Fibroblast of mammary gland (primary cell): ENCODE measurements at regions not wholly inside any gene's neighbourhood (a gene's known extent, or its start where the extent isn't known, plus 50 kb on each side); places are given as distances from the start of the nearest gene placed in this dataset.

Source experiments
- DNase-seq: peaks from one replicate; pipeline ENCODE4 v3.0.0-alpha.2; 2010; ENCODE audit warnings: low read depth
- H3K4me3 ChIP-seq: 2 replicates; pipeline ENCODE4 v1.5.1; 2011; ENCODE audit warnings: low read depth, mild to moderate bottlenecking, low read length, moderate library complexity; ENCODE audit not compliant: control insufficient read depth
- TF ChIP-seq, protein P1 (sequence below): conservative IDR thresholded peaks from 2 replicates; pipeline ENCODE4 v1.5.1; 2011; ENCODE audit warnings: low read depth, low read length, inconsistent platforms; ENCODE audit not compliant: control insufficient read depth, insufficient read depth

DNA sequence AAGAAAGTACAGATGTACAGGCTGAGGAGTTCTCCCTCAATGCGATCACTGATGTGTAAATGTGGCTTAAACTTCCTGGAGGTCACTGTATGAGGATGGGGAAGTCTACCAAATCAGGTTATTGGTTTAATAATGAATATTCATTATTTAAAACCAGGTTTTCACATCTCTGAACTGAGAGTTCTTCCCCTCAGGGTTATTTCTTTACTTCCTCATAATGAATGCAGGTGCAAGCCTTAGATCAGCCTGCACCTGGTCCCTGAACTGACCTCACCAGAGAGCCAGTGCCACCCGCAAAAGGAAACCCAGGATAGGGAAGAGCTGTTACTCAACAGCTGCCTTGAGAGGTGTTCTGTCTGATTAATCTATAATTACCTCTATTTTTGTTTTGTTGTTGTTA lies 369.0 kb downstream of the EPHA4 start:
- DNase-seq, result no peak
- no peak overlapping the region for H3K4me3 ChIP-seq
- TF ChIP-seq, protein P1, sequence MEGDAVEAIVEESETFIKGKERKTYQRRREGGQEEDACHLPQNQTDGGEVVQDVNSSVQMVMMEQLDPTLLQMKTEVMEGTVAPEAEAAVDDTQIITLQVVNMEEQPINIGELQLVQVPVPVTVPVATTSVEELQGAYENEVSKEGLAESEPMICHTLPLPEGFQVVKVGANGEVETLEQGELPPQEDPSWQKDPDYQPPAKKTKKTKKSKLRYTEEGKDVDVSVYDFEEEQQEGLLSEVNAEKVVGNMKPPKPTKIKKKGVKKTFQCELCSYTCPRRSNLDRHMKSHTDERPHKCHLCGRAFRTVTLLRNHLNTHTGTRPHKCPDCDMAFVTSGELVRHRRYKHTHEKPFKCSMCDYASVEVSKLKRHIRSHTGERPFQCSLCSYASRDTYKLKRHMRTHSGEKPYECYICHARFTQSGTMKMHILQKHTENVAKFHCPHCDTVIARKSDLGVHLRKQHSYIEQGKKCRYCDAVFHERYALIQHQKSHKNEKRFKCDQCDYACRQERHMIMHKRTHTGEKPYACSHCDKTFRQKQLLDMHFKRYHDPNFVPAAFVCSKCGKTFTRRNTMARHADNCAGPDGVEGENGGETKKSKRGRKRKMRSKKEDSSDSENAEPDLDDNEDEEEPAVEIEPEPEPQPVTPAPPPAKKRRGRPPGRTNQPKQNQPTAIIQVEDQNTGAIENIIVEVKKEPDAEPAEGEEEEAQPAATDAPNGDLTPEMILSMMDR, result no peak

DNA sequence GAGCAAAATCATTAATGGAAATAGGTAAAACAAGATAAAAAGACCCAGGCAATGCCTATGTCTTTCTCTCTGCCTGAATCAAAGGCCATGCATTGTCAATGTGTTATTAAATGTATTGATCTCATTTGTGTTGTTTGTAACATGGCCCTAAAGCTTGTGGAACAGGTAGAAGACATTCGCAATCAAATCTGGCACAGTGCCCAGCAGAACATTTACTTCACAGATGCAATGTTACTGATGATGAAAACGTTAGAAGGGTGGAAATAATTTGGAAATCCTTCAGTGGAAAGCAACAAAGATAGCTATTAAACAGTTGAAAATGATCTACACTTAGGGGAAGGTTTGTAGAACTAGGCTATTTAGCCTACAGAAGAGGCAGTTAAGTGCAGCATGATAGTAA lies 368.2 kb downstream of the EPHA4 start:
- TF ChIP-seq, protein P1, result no peak
- DNase-seq, result no peak
- no peak overlapping the region for H3K4me3 ChIP-seq

DNA sequence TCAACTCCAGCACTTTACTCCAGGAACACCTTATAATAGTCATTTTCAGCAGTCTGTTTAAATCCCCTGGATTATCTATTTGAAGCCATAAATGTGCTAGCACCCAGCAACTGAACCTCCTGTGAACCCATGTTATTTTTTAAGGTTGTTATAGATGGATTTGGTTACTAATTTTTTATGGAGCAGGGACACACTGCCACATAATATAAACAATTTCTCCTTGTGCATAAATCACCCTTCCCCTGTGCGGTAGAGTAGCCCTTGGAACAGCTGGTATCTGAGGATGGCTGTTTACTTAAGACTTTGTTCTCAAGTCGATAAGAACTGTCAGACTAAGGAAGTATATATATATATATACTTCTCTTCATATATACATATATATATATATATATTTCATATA lies 367.4 kb downstream of the EPHA4 start:
- DNase-seq, result no peak
- no peak overlapping the region for H3K4me3 ChIP-seq
- TF ChIP-seq, protein P1, result no peak

DNA sequence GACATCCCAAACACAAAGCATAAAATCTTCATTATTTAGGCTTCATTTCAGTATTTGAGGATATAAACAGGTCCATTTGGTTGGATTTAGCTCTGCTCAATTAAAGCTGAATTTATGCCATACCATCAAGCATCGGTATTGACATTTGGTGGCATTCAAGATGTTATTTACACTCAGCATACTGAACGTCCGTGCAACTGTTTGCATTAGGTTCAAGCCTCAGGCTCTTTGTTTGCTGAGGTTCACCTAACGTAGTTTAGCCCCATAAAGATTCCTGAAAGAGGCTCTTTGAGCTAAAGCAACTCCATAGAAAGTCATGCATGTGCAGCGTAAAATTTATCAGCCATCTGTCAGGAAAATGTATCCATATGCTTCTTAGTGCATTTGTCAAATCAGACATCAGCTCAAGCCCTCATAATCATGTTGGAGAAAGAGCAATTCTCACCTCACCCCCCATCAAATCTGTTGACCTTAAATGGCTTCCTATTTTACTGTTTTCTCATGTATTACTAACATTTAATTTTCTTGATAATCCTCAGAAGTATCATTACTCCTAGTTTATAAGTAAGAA lies 366.9 kb downstream of the EPHA4 start:
- TF ChIP-seq, protein P1, result no peak
- DNase-seq, result no peak
- H3K4me3 ChIP-seq, result no peak overlapping the region

DNA sequence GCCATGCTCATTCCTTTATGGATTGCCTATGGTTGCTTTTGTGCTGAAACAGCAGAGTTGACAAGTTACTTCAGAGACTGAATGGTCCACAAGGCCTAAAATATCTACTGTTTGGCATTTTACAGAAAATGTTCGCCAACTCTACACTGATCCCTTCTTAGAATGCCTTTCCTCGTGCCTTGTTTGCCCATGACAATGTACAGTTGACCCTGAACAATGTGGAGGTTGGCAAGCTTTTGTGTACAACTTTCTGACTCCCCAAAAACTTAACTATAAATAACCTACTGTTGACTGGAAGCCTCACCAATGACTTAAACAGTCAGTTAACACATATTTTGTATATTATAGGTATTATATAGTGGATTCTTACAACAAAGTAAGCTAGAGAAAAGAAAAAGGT lies 361.4 kb downstream of the EPHA4 start:
- TF ChIP-seq, protein P1, result no peak
- no peak overlapping the region for H3K4me3 ChIP-seq
- no peak for DNase-seq

DNA sequence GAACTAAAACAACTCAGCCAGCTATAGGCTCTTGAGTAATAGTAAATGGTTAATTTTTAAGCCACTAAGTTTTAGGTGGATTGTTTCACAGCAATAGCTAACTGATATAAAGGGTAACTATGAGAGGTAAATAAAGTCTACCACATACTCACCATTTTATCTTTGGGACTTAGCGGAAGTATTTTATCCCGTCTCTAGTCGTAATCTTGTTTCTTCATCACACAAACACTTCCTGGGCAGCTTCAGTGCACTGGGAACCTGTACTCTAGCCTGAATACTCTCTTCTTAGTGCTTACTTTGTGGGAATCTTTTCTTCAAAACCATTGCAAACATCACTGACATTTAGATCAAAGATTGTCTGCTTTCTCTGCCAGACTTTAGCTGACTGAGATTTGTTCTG lies 360.5 kb downstream of the EPHA4 start:
- no peak overlapping the region for H3K4me3 ChIP-seq
- TF ChIP-seq, protein P1, result no peak
- no peak for DNase-seq

DNA sequence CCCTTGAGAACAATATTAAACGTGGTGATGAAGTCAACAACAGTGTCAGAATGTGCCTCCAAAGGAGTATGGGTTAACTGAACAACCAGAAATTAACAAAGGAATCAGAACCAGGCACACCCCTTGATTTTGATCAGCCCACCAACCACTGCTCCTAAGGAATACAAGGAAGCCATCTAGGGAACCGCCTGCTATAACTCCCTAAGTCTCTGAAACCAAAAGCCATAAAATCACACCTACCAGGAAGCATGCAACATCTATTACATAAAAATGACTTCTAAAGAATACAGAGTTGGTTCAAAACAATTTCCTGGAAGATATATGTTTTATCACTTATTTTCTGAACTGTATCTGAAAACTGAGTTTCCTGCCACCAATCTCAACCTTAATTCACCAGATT lies 360.0 kb downstream of the EPHA4 start:
- no peak overlapping the region for H3K4me3 ChIP-seq
- DNase-seq, result no peak
- TF ChIP-seq, protein P1, result no peak
